Liver (tissue), 8 donors: ENCODE measurements at regions not wholly inside any gene's neighbourhood (a gene's known extent, or its start where the extent isn't known, plus 50 kb on each side); places are given as distances from the start of the nearest gene placed in this dataset.

ENCODE experiments used
- DNase-seq: peaks from one replicate; pipeline ENCODE4 v3.0.0-alpha.2; 2017; ENCODE audit warnings: low spot score
- H3K27ac ChIP-seq, 2 donors: one replicate each; pipeline ENCODE4 v1.7.0; 2013; ENCODE audit warnings: inconsistent platforms in 2 of 2, low read length in 2 of 2, control low read depth in 1 of 2, low read depth in 1 of 2, mild to moderate bottlenecking in 1 of 2
- H3K27me3 ChIP-seq, 4 donors: one replicate each; pipeline versions ENCODE4 v1.6.1 to v1.7.0; 2013; ENCODE audit warnings: low read length in 3 of 4, inconsistent platforms in 1 of 4, mild to moderate bottlenecking in 1 of 4, moderate library complexity in 1 of 4; ENCODE audit not compliant: control insufficient read depth in 4 of 4, insufficient read depth in 4 of 4
- H3K36me3 ChIP-seq, 4 donors: one replicate each; pipeline versions ENCODE4 v1.6.1 to v1.7.0; 2013; ENCODE audit warnings: low read length in 3 of 4, mild to moderate bottlenecking in 3 of 4, low read depth in 1 of 4, moderate library complexity in 1 of 4; ENCODE audit not compliant: control insufficient read depth in 4 of 4, insufficient read depth in 3 of 4
- H3K4me1 ChIP-seq, 4 donors: one replicate each; pipeline versions ENCODE4 v1.6.1 to v1.7.0; 2013; ENCODE audit warnings: low read length in 3 of 4, mild to moderate bottlenecking in 3 of 4, moderate library complexity in 1 of 4; ENCODE audit not compliant: control insufficient read depth in 4 of 4, insufficient read depth in 4 of 4
- H3K4me3 ChIP-seq, 3 donors: one replicate each; pipeline versions ENCODE4 v1.6.1 to v1.7.0; 2013; ENCODE audit warnings: low read length in 3 of 3, control low read depth in 1 of 3, low read depth in 1 of 3, mild to moderate bottlenecking in 1 of 3
- H3K9ac ChIP-seq, 2 donors: one replicate each; pipeline ENCODE4 v1.7.0; 2013; ENCODE audit warnings: low read length in 2 of 2, mild to moderate bottlenecking in 2 of 2, moderate library complexity in 2 of 2, control low read depth in 1 of 2, low read depth in 1 of 2
- H3K9me3 ChIP-seq, 4 donors: one replicate each; pipeline versions ENCODE4 v1.6.1 to v1.7.0; 2013; ENCODE audit warnings: low read length in 3 of 4; ENCODE audit not compliant: control insufficient read depth in 4 of 4
- EGR1 ChIP-seq, 2 donors: IDR thresholded peaks; 2 replicates each; pipeline ENCODE4 v1.6.1; 2016 to 2018; ENCODE audit warnings: antibody characterized with exemption in 2 of 2, low read depth in 2 of 2
- FOXA1 ChIP-seq: IDR thresholded peaks from 2 replicates; pipeline ENCODE4 v1.6.1; 2016; ENCODE audit warnings: antibody characterized with exemption
- FOXA2 ChIP-seq: IDR thresholded peaks from 2 replicates; pipeline ENCODE4 v1.6.1; 2016; ENCODE audit warnings: antibody characterized with exemption
- GABPA ChIP-seq, 2 donors: IDR thresholded peaks in 1 of 2; conservative IDR thresholded peaks in 1 of 2; 2 replicates each; pipeline ENCODE4 v1.6.1; 2016; ENCODE audit warnings: antibody characterized with exemption in 2 of 2, mild to moderate bottlenecking in 1 of 2, moderate library complexity in 1 of 2
- HNF4A ChIP-seq, 2 donors: conservative IDR thresholded peaks; 2 replicates each; pipeline ENCODE4 v1.6.1; 2016; ENCODE audit warnings: antibody characterized with exemption in 2 of 2, mild to moderate bottlenecking in 2 of 2
- HNF4G ChIP-seq: IDR thresholded peaks from 2 replicates; pipeline ENCODE4 v1.6.1; 2016; ENCODE audit warnings: antibody characterized with exemption
- JUND ChIP-seq, 2 donors: IDR thresholded peaks; 2 replicates each; pipeline ENCODE4 v1.6.1; 2016; ENCODE audit warnings: antibody characterized with exemption in 2 of 2
- NR2F2 ChIP-seq: IDR thresholded peaks from 2 replicates; pipeline ENCODE4 v1.6.1; 2016; ENCODE audit warnings: antibody characterized with exemption
- RAD21 ChIP-seq, 2 donors: IDR thresholded peaks; 2 replicates each; pipeline ENCODE4 v1.6.1; 2016; ENCODE audit warnings: antibody characterized with exemption in 2 of 2, mild to moderate bottlenecking in 2 of 2
- RXRA ChIP-seq, 2 donors: IDR thresholded peaks; 2 replicates each; pipeline ENCODE4 v1.6.1; 2017 to 2018; ENCODE audit warnings: antibody characterized with exemption in 2 of 2, mild to moderate bottlenecking in 1 of 2
- SP1 ChIP-seq: IDR thresholded peaks from 2 replicates; pipeline ENCODE4 v1.6.1; 2018; ENCODE audit warnings: antibody characterized with exemption, mild to moderate bottlenecking
- TAF1 ChIP-seq: conservative IDR thresholded peaks from 2 replicates; pipeline ENCODE4 v1.6.1; 2016; ENCODE audit warnings: antibody characterized with exemption, mild to moderate bottlenecking
- YY1 ChIP-seq: IDR thresholded peaks from 2 replicates; pipeline ENCODE4 v1.6.1; 2016; ENCODE audit warnings: antibody characterized with exemption, mild to moderate bottlenecking
- WGBS: extraction: QIAGEN DNeasy Blood & Tissue Kit; methylation state at CpG from one replicate; pipeline ENCODE4 v1.1.7; 2013; 5-methylcytosine and 5-hydroxymethylcytosine counted together
- TF ChIP-seq, protein P1 (sequence below): IDR thresholded peaks from 2 replicates; pipeline ENCODE4 v1.6.1; 2016; ENCODE audit warnings: antibody characterized with exemption
- TF ChIP-seq, protein P2 (sequence below): IDR thresholded peaks from 2 replicates; pipeline ENCODE4 v1.6.1; 2016; ENCODE audit warnings: antibody characterized with exemption, mild to moderate bottlenecking
- TF ChIP-seq, protein P3 (sequence below): IDR thresholded peaks from 2 replicates; pipeline ENCODE4 v1.6.1; 2016; ENCODE audit warnings: antibody characterized with exemption
- TF ChIP-seq, protein P4 (sequence below): IDR thresholded peaks from 2 replicates; pipeline ENCODE4 v1.6.1; 2016; ENCODE audit warnings: antibody characterized with exemption
- TF ChIP-seq, protein P5 (sequence below): fragments of 150-350 bp; IDR thresholded peaks from 2 replicates; pipeline ENCODE4 v1.5.1; 2017; ENCODE audit warnings: improper control_type of control experiment, low read depth, low read length; ENCODE audit not compliant: missing input control
- donor health status: healthy.
- donor health status: healthy.
- donor health status: healthy.
- donor health status: healthy.
- donor health status: healthy.

DNA sequence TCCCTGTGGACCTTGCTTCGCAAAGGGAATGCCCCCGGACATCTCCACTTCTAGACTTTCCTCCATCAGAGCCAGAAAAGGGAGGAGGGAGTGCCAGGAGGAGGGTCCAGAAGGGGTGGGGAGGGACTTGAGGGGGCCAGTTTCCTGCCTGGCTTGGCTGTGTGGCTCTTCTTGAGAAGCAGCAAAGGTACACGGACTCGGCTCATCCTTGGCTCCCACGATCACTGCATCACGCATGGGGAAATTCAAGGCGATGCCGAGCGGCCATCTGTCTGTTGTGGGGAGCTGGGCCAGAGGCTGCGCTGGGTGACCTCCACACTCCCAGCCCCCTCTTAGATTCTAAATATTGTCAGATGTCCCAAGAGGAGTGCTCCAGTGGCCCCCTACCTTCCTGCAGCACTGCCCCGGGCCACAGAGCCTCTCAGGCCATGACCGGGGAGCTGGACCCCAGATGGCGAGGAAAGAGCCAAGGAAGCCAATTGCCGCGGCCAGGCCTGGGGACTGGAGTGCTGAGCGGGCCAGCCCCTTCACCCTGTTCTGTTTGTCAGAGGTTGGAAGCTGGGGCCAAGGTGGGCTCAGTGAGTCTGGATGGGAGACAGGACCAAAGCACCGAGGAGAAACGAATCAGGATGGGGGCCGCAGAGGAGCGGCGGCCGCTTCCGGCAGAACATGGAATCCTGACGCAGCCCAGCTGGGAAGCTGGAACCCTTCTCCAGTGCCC is 104.5 kb downstream of the RBFOX3 start:
- no peak overlapping the region for H3K27ac ChIP-seq
- TF ChIP-seq SP1: no peak
- TF ChIP-seq, protein P1, sequence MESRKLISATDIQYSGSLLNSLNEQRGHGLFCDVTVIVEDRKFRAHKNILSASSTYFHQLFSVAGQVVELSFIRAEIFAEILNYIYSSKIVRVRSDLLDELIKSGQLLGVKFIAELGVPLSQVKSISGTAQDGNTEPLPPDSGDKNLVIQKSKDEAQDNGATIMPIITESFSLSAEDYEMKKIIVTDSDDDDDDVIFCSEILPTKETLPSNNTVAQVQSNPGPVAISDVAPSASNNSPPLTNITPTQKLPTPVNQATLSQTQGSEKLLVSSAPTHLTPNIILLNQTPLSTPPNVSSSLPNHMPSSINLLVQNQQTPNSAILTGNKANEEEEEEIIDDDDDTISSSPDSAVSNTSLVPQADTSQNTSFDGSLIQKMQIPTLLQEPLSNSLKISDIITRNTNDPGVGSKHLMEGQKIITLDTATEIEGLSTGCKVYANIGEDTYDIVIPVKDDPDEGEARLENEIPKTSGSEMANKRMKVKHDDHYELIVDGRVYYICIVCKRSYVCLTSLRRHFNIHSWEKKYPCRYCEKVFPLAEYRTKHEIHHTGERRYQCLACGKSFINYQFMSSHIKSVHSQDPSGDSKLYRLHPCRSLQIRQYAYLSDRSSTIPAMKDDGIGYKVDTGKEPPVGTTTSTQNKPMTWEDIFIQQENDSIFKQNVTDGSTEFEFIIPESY: no peak
- TF ChIP-seq NR2F2: no peak
- TF ChIP-seq HNF4G: no peak
- no peak for TF ChIP-seq RAD21 (IDR thresholded peaks at IDR 0.05)
- TF ChIP-seq JUND (IDR thresholded peaks at IDR 0.05): no peak
- TF ChIP-seq, protein P2, sequence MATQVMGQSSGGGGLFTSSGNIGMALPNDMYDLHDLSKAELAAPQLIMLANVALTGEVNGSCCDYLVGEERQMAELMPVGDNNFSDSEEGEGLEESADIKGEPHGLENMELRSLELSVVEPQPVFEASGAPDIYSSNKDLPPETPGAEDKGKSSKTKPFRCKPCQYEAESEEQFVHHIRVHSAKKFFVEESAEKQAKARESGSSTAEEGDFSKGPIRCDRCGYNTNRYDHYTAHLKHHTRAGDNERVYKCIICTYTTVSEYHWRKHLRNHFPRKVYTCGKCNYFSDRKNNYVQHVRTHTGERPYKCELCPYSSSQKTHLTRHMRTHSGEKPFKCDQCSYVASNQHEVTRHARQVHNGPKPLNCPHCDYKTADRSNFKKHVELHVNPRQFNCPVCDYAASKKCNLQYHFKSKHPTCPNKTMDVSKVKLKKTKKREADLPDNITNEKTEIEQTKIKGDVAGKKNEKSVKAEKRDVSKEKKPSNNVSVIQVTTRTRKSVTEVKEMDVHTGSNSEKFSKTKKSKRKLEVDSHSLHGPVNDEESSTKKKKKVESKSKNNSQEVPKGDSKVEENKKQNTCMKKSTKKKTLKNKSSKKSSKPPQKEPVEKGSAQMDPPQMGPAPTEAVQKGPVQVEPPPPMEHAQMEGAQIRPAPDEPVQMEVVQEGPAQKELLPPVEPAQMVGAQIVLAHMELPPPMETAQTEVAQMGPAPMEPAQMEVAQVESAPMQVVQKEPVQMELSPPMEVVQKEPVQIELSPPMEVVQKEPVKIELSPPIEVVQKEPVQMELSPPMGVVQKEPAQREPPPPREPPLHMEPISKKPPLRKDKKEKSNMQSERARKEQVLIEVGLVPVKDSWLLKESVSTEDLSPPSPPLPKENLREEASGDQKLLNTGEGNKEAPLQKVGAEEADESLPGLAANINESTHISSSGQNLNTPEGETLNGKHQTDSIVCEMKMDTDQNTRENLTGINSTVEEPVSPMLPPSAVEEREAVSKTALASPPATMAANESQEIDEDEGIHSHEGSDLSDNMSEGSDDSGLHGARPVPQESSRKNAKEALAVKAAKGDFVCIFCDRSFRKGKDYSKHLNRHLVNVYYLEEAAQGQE: no peak
- TF ChIP-seq EGR1 (IDR thresholded peaks at IDR 0.05; ENCODE audit: low read depth in 2 of 2): no peak
- TF ChIP-seq, protein P3, sequence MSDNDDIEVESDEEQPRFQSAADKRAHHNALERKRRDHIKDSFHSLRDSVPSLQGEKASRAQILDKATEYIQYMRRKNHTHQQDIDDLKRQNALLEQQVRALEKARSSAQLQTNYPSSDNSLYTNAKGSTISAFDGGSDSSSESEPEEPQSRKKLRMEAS: no peak
- TF ChIP-seq, protein P4, sequence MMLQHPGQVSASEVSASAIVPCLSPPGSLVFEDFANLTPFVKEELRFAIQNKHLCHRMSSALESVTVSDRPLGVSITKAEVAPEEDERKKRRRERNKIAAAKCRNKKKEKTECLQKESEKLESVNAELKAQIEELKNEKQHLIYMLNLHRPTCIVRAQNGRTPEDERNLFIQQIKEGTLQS: no peak
- TF ChIP-seq FOXA1: no peak
- no peak for TF ChIP-seq HNF4A (conservative IDR thresholded peaks at IDR 0.05)
- no peak for TF ChIP-seq FOXA2
- TF ChIP-seq, protein P5, sequence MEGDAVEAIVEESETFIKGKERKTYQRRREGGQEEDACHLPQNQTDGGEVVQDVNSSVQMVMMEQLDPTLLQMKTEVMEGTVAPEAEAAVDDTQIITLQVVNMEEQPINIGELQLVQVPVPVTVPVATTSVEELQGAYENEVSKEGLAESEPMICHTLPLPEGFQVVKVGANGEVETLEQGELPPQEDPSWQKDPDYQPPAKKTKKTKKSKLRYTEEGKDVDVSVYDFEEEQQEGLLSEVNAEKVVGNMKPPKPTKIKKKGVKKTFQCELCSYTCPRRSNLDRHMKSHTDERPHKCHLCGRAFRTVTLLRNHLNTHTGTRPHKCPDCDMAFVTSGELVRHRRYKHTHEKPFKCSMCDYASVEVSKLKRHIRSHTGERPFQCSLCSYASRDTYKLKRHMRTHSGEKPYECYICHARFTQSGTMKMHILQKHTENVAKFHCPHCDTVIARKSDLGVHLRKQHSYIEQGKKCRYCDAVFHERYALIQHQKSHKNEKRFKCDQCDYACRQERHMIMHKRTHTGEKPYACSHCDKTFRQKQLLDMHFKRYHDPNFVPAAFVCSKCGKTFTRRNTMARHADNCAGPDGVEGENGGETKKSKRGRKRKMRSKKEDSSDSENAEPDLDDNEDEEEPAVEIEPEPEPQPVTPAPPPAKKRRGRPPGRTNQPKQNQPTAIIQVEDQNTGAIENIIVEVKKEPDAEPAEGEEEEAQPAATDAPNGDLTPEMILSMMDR: no peak
- TF ChIP-seq RXRA (IDR thresholded peaks at IDR 0.05): no peak
- no peak for TF ChIP-seq TAF1
- no peak for TF ChIP-seq YY1
- no peak for TF ChIP-seq GABPA (IDR thresholded peaks at IDR 0.05 in 1 of 2, conservative IDR thresholded peaks at IDR 0.05 in 1 of 2)
- H3K27me3 ChIP-seq: peaks cover 0 to 3% (median 0%) of the 10 kb centered on the region in 4 donors
- H3K9ac ChIP-seq: no peak overlapping the region
- peaks cover 0 to under 1% (median 0%) of the 10 kb centered on the region in 4 donors for H3K9me3 ChIP-seq
- H3K4me3 ChIP-seq: no peak overlapping the region
- no peaks in the 10 kb centered on the region for H3K36me3 ChIP-seq
- no peak for DNase-seq
- H3K4me1 ChIP-seq: no peaks in the 10 kb centered on the region
- 90% methylated on average over 24 of the region's 24 CpGs for WGBS
